ENCODE measurements at regions not wholly inside any gene's neighbourhood (a gene's known extent, or its start where the extent isn't known, plus 50 kb on each side); places are given as distances from the start of the nearest gene placed in this dataset.

DNA sequence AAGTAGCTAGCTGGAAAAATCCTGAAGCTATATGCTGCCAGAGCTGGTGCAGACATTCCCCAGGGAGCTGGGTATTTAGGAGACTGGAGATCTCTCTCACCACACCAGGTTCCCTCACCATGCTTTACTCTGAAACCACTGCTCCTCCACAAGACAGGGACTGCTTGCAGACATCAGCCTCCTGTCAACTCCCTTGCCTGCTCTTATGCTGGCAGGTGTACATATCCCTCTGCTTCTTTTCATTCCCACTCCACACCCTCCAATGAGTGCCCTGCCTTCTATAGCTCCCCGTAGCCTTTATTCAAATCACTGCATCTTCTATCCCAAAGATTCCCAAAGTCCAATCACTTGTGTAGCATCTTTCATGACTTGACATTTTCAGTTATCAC lies 380.7 kb downstream of the NFIB start:
- TF ChIP-seq, protein P1, sequence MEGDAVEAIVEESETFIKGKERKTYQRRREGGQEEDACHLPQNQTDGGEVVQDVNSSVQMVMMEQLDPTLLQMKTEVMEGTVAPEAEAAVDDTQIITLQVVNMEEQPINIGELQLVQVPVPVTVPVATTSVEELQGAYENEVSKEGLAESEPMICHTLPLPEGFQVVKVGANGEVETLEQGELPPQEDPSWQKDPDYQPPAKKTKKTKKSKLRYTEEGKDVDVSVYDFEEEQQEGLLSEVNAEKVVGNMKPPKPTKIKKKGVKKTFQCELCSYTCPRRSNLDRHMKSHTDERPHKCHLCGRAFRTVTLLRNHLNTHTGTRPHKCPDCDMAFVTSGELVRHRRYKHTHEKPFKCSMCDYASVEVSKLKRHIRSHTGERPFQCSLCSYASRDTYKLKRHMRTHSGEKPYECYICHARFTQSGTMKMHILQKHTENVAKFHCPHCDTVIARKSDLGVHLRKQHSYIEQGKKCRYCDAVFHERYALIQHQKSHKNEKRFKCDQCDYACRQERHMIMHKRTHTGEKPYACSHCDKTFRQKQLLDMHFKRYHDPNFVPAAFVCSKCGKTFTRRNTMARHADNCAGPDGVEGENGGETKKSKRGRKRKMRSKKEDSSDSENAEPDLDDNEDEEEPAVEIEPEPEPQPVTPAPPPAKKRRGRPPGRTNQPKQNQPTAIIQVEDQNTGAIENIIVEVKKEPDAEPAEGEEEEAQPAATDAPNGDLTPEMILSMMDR (IDR thresholded peaks at IDR 0.05) = no peak
- no peaks in the 10 kb centered on the region for H3K36me3 Mint-ChIP-seq (ENCODE audit: low read depth)
- no peak overlapping the region for H3K27ac Mint-ChIP-seq
- no peak for DNase-seq
- peaks cover 3% of the 10 kb centered on the region for H3K27me3 Mint-ChIP-seq (ENCODE audit: insufficient read depth)
- no peak overlapping the region for H3K4me3 Mint-ChIP-seq
- no peaks in the 10 kb centered on the region for H3K9me3 Mint-ChIP-seq
- H3K4me1 Mint-ChIP-seq (ENCODE audit: low read depth) = peaks cover 7% of the 10 kb centered on the region

DNA sequence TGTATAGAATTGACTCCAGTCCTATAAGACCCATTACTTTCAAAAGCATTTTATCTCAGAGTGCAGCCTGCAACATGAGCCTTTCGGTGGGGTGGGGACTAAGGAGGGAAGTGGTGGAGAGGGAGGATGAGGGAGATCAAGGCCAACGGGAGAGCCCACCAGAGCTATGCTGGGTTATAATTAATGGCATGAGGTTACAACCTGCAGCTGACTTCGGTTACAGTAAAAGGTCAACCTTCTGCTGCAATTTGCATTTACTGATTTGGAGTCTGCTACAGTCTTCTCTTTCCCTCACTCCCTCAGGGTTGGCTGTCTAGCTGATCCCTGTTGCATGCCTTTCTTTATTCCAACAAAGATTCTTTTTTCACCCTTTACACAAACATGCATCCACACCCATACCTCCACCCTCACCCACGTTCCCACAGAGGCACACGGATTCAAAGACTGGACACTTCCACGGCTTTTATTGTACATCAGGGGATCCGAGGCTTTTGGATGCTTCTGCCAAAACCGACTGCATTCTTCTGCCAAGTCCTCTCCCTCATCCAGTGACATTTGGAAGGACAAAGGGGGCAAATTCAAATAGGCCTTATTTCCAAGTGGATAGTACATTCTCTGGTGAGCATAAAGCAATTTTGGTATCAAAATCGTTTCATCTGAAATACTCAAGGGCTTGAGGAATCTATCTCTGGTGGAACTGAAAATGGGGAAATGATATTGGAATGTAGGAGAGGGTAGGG lies 381.2 kb downstream of the NFIB start:
- DNase-seq = no peak
- H3K4me1 Mint-ChIP-seq (ENCODE audit: low read depth) = peaks cover 3% of the 10 kb centered on the region
- no peak overlapping the region for H3K4me3 Mint-ChIP-seq
- peaks cover 3% of the 10 kb centered on the region for H3K27me3 Mint-ChIP-seq (ENCODE audit: insufficient read depth)
- H3K27ac Mint-ChIP-seq = no peak overlapping the region
- H3K36me3 Mint-ChIP-seq (ENCODE audit: low read depth) = no peaks in the 10 kb centered on the region
- TF ChIP-seq, protein P1 (IDR thresholded peaks at IDR 0.05) = no peak
- H3K9me3 Mint-ChIP-seq = no peaks in the 10 kb centered on the region

DNA sequence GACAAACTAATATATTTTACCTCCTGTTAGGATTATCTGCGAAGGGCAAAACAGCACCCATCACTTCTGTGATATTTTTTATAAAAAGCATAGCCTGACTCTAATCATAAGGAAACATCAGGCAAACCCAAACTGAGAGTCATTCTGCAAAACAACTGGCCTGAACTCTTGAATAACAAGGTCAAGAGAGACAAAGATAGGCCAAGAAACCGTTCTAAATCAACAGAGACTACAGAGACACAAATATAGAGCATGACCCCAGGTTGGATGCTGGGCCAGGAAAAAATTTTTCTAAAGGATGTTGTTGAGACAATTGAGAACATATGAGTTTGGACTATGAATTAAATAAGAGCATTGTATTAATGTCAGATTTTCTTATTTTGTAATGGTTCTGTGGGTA lies 384.9 kb downstream of the NFIB start:
- no peak for DNase-seq
- Mint-ChIP-seq H3K36me3 (ENCODE audit: low read depth) (no peaks in the 10 kb centered on the region), H3K4me1 (ENCODE audit: low read depth) (no peaks in the 10 kb centered on the region), H3K27ac (no peak overlapping the region), H3K4me3 (no peak overlapping the region), H3K9me3 (no peaks in the 10 kb centered on the region), H3K27me3 (ENCODE audit: insufficient read depth) (peaks cover 2% of the 10 kb centered on the region)
- TF ChIP-seq, protein P1 (IDR thresholded peaks at IDR 0.05) = no peak

GRCh38 chr9:13923381-13923780 lies 390.6 kb downstream of the NFIB start:
- Mint-ChIP-seq H3K4me3 (no peak overlapping the region), H3K36me3 (ENCODE audit: low read depth) (no peaks in the 10 kb centered on the region), H3K4me1 (ENCODE audit: low read depth) (no peaks in the 10 kb centered on the region), H3K27me3 (ENCODE audit: insufficient read depth) (peaks cover 4% of the 10 kb centered on the region; the same call in 1 of the 2 replicates), H3K27ac (no peak overlapping the region), H3K9me3 (peaks cover 6% of the 10 kb centered on the region; the same call in 1 of the 2 replicates)
- TF ChIP-seq, protein P1 (IDR thresholded peaks at IDR 0.05) = no peak
- DNase-seq = no peak

DNA sequence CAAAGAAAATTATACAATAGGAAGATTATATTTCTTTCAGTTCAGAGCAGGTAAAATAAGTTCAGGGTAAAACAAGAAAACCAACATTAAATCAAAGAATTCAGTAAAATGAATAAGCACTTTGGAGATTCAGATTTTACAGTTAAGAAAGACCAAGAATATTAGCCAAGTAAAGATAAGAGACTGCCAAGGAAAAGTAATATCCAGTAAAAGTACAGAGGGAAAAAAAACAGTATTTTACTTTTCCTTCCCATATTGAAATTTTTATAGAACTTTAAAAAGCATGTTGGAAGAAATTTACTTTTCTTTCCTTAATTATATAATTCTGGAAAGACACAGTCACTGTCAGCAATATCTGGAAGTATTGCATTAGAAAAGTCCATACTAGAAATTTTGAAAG lies 393.4 kb downstream of the NFIB start:
- Mint-ChIP-seq H3K27me3 (ENCODE audit: insufficient read depth) (peaks cover 1% of the 10 kb centered on the region; the same call in 1 of the 2 replicates), H3K4me1 (ENCODE audit: low read depth) (no peaks in the 10 kb centered on the region), H3K36me3 (ENCODE audit: low read depth) (no peaks in the 10 kb centered on the region), H3K4me3 (no peak overlapping the region), H3K9me3 (peaks cover 6% of the 10 kb centered on the region; the same call in 1 of the 2 replicates), H3K27ac (no peak overlapping the region)
- TF ChIP-seq, protein P1 (IDR thresholded peaks at IDR 0.05) = no peak
- DNase-seq = no peak
